CD1c-positive myeloid dendritic cell (primary cell): ENCODE measurements at regions not wholly inside any gene's neighbourhood (a gene's known extent, or its start where the extent isn't known, plus 50 kb on each side); places are given as distances from the start of the nearest gene placed in this dataset.
A peak's percentile ranks its signal among the peaks of the same experiment; 100 is the strongest.

Experiments
- DNase-seq: peaks from one replicate; pipeline ENCODE4 v3.0.0-alpha.2; 2016; ENCODE audit errors: extremely low spot score

GRCh38 chr6:47117314-47117713 is 75.2 kb upstream of the ADGRF1 start:
- DNase-seq: no peak

GRCh38 chr6:47116606-47117005 is 74.5 kb upstream of the ADGRF1 start:
- DNase-seq: no peak

DNA sequence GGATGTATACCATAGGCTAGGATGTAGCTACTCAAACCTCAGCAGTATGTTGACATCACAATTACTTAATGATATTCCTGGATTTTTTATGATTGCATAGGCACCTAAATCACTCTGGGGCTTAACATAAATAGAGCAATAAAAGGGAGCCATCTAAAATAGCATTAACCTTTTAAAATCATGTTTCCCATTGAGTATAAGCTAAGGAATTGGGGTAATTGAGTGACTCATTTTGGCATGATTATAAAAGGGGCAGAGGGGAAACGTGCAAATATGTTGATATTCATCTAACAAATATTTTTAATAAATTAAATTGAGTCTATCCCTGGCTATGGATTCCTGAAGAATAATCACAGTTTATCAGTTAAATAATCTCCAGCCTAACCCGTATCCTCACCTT is 74.0 kb upstream of the ADGRF1 start:
- DNase-seq: no peak

DNA sequence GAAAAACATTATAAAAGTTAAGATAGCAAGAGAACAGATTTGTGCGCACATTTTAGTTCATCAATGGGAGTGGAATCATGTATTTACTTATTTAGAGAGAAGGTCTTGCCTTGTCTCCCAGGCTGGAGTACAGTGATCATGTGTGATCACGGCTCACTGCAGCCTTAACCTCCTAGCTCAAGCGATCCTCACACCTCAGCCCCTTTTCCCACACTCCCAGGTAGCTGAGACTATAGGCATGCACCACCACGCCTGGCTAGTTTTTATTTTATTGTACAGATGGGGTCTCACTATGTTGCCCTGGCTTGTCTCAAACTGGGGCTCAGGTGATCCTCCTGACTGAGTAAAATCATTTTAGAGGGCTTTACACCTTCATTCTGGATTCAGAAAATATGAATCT is 72.3 kb upstream of the ADGRF1 start:
- DNase-seq: no peak

- DNase-seq: no peak
Measured at GRCh38 chr6:47112317-47112716, 70.2 kb upstream of the ADGRF1 start.

DNA sequence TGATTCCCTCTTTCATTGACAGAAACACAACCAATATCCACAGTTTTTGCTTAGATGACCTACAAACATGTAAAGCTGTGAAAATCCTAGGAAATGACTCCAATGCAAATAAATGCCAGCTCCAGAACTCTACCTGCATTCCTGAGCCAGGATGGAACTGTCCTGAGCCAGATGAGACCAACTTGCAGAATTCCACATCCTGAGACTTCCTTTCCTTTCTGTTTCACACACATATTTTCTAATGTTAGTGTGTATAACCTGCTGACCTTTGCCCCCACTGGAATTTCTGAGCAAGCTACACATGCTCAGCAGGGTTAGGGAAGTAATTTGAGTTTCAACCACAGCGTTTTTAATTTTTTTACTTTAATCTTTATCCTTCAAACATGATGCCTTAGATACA is 69.6 kb upstream of the ADGRF1 start:
- DNase-seq: peak; percentile 23

DNA sequence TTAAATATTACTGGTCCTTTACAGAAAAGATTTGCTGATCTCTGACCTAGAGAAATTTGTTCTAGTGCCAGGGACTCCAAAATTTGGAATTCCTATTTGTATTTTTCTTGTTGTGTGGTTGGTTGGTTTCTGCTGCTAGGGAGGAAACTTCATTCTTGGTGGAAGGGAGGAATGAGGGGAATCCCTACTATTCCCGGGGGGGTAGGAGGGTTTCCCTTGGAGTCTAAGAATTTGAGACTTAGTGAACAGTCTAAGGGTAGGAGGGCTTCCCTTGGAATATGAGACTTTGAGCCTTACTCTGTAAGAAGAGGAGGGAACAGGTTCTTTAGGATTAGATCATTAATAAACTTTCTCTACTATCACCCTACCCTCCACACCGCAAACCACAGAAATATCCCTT is 67.1 kb upstream of the ADGRF1 start:
- DNase-seq: no peak

DNA sequence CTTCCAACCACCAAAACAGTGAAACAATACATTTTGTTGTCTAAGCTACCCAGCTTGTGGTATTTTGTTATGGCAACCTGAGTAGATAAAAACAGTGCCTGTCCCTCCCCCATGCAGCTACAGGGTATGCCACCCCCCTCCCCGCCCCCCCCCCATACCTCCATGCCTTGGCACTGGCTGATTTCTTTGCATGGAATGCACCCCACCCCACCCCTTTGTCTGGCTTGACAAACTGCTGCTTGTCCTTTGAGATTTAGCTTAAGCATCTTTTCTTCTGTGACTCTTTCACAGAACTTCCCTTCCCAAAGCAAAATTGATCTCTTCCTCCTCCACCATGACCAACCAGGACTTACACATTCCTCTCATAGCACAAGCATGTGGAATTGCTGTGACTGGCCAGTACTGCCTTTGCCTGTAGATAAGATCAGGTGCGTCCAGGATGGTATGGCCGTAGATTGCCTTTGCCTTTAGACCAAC is 64.6 kb upstream of the ADGRF1 start:
- DNase-seq: no peak

DNA sequence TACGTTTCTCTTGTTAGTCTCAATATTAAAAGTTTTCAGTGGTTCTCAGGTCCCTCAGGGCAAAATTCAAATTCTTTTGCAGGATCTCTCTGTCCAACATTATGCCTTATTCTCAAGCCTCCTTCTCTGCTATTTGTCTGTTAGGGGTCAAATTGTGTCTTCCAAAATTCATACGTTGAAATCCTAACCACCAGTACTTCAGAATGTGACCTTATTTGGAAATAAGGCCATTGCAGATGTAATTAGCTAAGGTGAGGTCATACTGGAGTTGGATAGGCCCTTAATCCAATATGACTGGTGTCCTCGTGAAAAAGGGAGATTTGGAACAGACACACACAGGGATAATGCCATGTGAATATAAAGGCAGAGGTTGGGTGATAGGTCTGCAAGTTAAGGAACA is 64.1 kb upstream of the ADGRF1 start:
- DNase-seq: no peak

GRCh38 chr6:47105469-47106178 is 63.5 kb upstream of the ADGRF1 start:
- no peak for DNase-seq

DNA sequence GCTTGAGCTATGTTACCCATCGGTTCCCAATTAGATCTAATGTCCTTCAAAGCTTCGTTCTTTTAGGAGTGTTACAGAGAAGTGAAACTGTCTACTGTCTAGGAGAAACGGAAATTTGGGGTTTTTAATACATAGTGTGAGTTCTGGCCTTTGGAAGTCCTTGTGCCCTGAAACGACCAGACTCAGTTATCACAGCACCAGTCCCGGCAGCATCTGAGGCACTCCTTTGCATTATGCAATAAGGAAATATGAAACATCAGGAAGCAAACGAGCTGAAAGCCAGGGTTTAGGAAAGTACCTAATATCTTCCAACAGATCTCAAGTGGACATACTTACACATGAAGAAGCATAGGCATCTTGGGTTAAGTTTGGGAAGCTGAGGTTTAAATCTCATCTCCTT is 61.8 kb upstream of the ADGRF1 start:
- DNase-seq: peak; percentile 58

- DNase-seq: no peak
Measured at GRCh38 chr6:47102331-47102730, 60.2 kb upstream of the ADGRF1 start.

- DNase-seq: no peak
Measured at GRCh38 chr6:47098570-47098993, 56.5 kb upstream of the ADGRF1 start.

GRCh38 chr6:47097092-47097945 is 55.2 kb upstream of the ADGRF1 start:
- peak; percentile 80 for DNase-seq

DNA sequence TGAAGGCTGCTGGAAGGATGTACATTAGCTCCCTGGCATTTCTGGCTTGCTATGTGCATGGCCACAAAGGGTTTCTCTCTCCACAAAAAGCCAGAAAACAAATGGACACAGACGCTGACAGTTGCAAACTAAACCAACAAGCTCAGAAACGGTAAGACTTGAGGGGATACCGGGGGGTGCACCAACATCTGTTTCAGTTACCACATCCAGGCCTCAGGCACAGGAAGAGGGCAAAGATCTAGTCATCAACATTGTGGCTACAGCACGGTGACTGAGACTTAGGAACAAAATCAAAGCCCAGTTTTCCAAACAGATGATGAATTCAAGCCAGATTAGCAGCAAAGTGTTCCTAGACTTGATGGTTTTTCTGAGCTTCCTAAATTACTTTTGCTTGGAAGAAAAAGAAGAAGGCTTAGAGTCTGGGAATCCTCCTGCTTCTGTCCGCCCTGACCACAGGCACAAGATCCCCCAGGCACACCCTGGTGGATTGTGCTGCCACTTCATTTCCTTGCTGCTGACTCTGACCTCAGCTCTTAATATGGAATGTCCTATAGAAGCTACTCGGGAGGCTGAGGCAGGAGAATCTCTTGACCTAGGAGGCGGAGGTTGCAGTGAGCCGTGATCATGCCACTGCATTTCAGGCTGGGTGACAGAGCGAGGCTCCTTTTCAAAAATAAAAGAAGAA is 54.2 kb upstream of the ADGRF1 start:
- DNase-seq: no peak

DNA sequence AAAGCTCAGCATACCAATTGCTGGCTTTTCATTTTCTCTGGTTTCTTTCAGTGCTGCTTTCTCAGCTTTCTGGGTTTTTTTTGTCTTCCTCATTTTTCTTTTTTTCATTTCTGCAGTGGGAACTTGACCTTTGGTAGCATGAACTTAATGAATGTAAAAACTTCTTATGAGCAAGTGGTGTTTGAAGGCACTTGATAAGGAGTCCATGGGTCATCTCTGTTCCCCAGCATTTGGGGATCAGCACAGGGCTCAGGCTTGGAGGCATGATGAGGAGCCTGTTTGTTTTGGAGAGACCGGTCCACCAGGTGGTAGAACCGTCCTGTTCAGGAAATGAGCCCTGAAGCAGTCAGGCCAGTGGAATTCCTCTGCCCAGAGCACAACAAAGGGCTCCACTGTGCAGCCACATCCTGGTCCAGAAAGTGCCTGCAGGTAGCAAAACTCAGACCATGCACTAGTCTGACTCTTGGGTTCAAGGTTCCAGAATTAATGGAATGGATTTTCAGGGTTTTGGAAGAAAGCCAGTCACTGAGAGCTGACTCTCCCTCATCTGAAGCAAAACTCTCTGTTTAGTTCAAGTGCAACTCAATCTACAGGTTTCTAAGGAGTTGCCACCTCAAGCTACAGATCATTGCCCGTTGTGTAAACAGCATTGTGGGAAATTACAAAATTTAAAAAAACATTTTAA is 52.3 kb upstream of the ADGRF1 start:
- DNase-seq: peak; percentile 16

- no peak for DNase-seq
Measured at GRCh38 chr6:47093169-47093568, 51.0 kb upstream of the ADGRF1 start.

GRCh38 chr6:47091886-47092668 is 49.9 kb upstream of the ADGRF1 start:
- no peak for DNase-seq
